Activated T-cell treated with anti-CD3 and anti-CD28 coated beads, Interleukin-2, amount 50 U/mL, for 4 hours (primary cell): ENCODE measurements at regions not wholly inside any gene's neighbourhood (a gene's known extent, or its start where the extent isn't known, plus 50 kb on each side); places are given as distances from the start of the nearest gene placed in this dataset.

Experiments
- ATAC-seq, 2 donors: fragments of 200-7000 bp; cut with Tn5 transposase; one replicate each; pipeline ENCODE4 v1.10.0; 2021
- DNase-seq: peaks from one replicate; pipeline ENCODE4 v3.0.0-alpha.2; 2020
- H3K27me3 Mint-ChIP-seq: one replicate; pipeline ENCODE4 v1.8.0; 2021; ENCODE audit warnings: low read depth, mixed read lengths
- H3K36me3 Mint-ChIP-seq: one replicate; pipeline ENCODE4 v1.8.0; 2022; ENCODE audit warnings: mixed read lengths; ENCODE audit not compliant: insufficient read depth
- H3K4me1 Mint-ChIP-seq: one replicate; pipeline ENCODE4 v1.8.0; 2021; ENCODE audit warnings: low read depth, mixed read lengths
- H3K4me3 Mint-ChIP-seq: one replicate; pipeline ENCODE4 v1.8.0; 2021; ENCODE audit warnings: mild to moderate bottlenecking, moderate library complexity, mixed read lengths
- H3K9me3 Mint-ChIP-seq: one replicate; pipeline ENCODE4 v1.8.0; 2021; ENCODE audit warnings: mixed read lengths

DNA sequence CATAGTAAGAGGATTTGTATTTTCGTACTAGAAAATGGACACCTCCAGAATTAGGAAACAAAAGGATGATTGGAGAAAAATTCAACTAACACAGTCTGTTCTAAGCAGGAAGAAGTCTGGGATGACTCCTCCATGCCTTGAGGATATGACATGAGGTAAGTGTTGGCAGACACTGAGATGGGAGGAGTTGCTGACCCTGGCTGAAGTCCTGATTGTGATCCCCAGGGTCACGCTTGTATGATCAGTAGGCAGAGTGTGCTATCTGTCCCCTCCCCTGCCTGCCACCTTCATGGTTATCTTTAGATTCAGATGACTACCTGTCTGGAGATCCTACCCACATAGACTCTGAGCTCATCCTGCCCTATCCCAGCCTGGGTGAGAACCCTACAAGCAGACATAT, 249.1 kb downstream of the C1orf94 start:
- H3K27me3 Mint-ChIP-seq, result peaks cover 10% of the 10 kb centered on the region
- no peak for ATAC-seq
- H3K4me3 Mint-ChIP-seq, result no peak overlapping the region
- H3K36me3 Mint-ChIP-seq, result no peaks in the 10 kb centered on the region
- no peaks in the 10 kb centered on the region for H3K9me3 Mint-ChIP-seq
- DNase-seq, result no peak
- H3K4me1 Mint-ChIP-seq, result no peaks in the 10 kb centered on the region

- Mint-ChIP-seq H3K4me3 (no peak overlapping the region), H3K27me3 (peaks cover 9% of the 10 kb centered on the region), H3K4me1 (no peaks in the 10 kb centered on the region), H3K36me3 (no peaks in the 10 kb centered on the region), H3K9me3 (no peaks in the 10 kb centered on the region)
- DNase-seq, result no peak
- no peak for ATAC-seq
Measured at GRCh38 chr1:34426325-34426896, 249.7 kb downstream of the C1orf94 start.

DNA sequence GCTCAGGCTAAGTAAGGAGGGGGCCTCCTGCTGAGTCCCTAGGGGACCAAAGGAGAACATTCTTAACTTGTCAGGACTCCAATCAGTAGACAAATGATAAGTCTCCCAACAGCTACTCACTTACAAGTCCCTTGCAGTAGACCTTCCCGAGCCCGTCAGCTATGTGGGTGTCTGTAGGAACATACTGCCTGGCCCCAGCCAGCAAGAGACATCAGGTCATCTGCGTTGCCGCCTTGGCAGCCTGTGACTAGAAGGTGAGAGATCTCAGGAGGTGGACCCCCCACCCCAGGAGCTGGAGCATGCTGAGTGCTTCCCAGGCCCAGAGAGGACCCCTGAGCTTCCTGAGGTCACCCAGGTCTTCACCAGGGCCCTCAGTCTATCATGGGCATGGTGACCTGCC, 250.5 kb downstream of the C1orf94 start:
- no peaks in the 10 kb centered on the region for H3K36me3 Mint-ChIP-seq
- ATAC-seq (no peak), DNase-seq (no peak)
- H3K9me3 Mint-ChIP-seq, result no peaks in the 10 kb centered on the region
- H3K27me3 Mint-ChIP-seq, result peaks cover 7% of the 10 kb centered on the region
- no peaks in the 10 kb centered on the region for H3K4me1 Mint-ChIP-seq
- no peak overlapping the region for H3K4me3 Mint-ChIP-seq

DNA sequence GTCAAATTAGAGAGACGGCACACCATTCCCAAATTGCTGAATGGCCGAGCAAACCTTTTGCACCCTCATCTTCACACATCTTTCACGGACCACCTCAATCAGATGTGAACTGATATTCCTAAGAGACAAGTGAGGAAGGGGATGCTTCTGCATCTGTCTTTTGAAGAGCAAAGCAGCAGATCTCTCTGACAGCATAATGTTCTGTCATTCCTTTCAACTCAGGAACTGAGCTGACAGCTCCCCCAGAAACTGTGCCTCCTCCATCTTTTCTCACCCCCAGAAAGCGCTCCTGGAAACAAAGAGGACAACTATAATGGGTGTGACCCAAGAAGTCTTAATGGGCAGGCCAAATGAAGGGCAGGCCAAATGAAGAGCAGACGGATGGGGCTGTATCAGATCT, 256.4 kb downstream of the C1orf94 start:
- DNase-seq, result no peak
- H3K4me1 Mint-ChIP-seq, result no peaks in the 10 kb centered on the region
- no peaks in the 10 kb centered on the region for H3K9me3 Mint-ChIP-seq
- no peak for ATAC-seq
- H3K27me3 Mint-ChIP-seq, result peaks cover 2% of the 10 kb centered on the region
- H3K4me3 Mint-ChIP-seq, result no peak overlapping the region
- H3K36me3 Mint-ChIP-seq, result no peaks in the 10 kb centered on the region

- H3K4me3 Mint-ChIP-seq, result no peak overlapping the region
Measured at GRCh38 chr1:34436836-34437235, 260.1 kb downstream of the C1orf94 start.

GRCh38 chr1:34441259-34442069, 264.8 kb downstream of the C1orf94 start:
- Mint-ChIP-seq H3K27me3 (peaks cover 12% of the 10 kb centered on the region), H3K4me3 (no peak overlapping the region), H3K36me3 (no peaks in the 10 kb centered on the region), H3K9me3 (no peaks in the 10 kb centered on the region), H3K4me1 (no peaks in the 10 kb centered on the region)
- ATAC-seq, result no peak
- DNase-seq, result no peak

More at GRCh38 chr1:34436836-34437235, 260.1 kb downstream of the C1orf94 start:
- H3K9me3 Mint-ChIP-seq, result no peaks in the 10 kb centered on the region
- DNase-seq (no peak), ATAC-seq (no peak)
- H3K27me3 Mint-ChIP-seq, result peaks cover 4% of the 10 kb centered on the region
- H3K36me3 Mint-ChIP-seq, result no peaks in the 10 kb centered on the region
- no peaks in the 10 kb centered on the region for H3K4me1 Mint-ChIP-seq

- Mint-ChIP-seq H3K27me3 (peaks cover 17% of the 10 kb centered on the region), H3K9me3 (no peaks in the 10 kb centered on the region), H3K4me3 (no peak overlapping the region), H3K4me1 (no peaks in the 10 kb centered on the region), H3K36me3 (no peaks in the 10 kb centered on the region)
- ATAC-seq (no peak), DNase-seq (no peak)
Measured at GRCh38 chr1:34444516-34444915, 267.8 kb downstream of the C1orf94 start.

- Mint-ChIP-seq H3K27me3 (peaks cover 10% of the 10 kb centered on the region), H3K4me1 (no peaks in the 10 kb centered on the region), H3K9me3 (no peaks in the 10 kb centered on the region), H3K4me3 (no peak overlapping the region), H3K36me3 (no peaks in the 10 kb centered on the region)
- DNase-seq (no peak), ATAC-seq (no peak)
Measured at GRCh38 chr1:34450325-34450724, 273.6 kb downstream of the C1orf94 start.

- ATAC-seq (no peak), DNase-seq (no peak)
- H3K4me3 Mint-ChIP-seq, result no peak overlapping the region
- H3K9me3 Mint-ChIP-seq, result no peaks in the 10 kb centered on the region
- peaks cover 6% of the 10 kb centered on the region for H3K27me3 Mint-ChIP-seq
- no peaks in the 10 kb centered on the region for H3K4me1 Mint-ChIP-seq
- H3K36me3 Mint-ChIP-seq, result no peaks in the 10 kb centered on the region
Measured at GRCh38 chr1:34452451-34452850, 275.7 kb downstream of the C1orf94 start.

DNA sequence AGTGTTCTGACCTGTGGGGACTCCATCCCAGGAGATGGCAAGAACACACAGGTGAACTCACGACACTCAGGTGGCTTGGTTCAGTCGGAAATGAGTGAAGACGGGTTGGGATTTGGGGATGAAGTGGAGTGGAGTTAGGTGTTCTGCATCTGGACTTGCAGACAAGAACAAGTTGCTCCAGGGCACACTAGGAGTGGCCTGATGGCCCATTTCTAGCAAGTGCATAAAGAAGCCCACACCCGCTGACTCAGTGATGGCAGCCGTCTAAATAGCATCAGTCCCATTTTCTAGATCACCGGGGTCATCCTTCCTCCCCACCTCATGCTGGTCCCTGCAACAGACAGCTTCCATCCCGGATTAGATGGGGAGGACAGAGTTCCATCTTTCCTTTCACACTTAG, 278.4 kb downstream of the C1orf94 start:
- no peaks in the 10 kb centered on the region for H3K9me3 Mint-ChIP-seq
- DNase-seq (no peak), ATAC-seq (no peak)
- H3K4me1 Mint-ChIP-seq, result no peaks in the 10 kb centered on the region
- no peaks in the 10 kb centered on the region for H3K36me3 Mint-ChIP-seq
- no peak overlapping the region for H3K4me3 Mint-ChIP-seq
- H3K27me3 Mint-ChIP-seq, result peaks cover 2% of the 10 kb centered on the region

GRCh38 chr1:34460193-34460592, 283.5 kb downstream of the C1orf94 start:
- peak; percentile 21 for DNase-seq
- no peaks in the 10 kb centered on the region for H3K36me3 Mint-ChIP-seq
- H3K9me3 Mint-ChIP-seq, result no peaks in the 10 kb centered on the region
- no peaks in the 10 kb centered on the region for H3K4me1 Mint-ChIP-seq
- H3K4me3 Mint-ChIP-seq, result no peak overlapping the region
- no peak for ATAC-seq
- peaks cover 5% of the 10 kb centered on the region for H3K27me3 Mint-ChIP-seq

GRCh38 chr1:34470401-34470800, 284.4 kb upstream of the GJB5 start:
- no peaks in the 10 kb centered on the region for H3K4me1 Mint-ChIP-seq
- H3K36me3 Mint-ChIP-seq, result no peaks in the 10 kb centered on the region
- DNase-seq (no peak), ATAC-seq (no peak)
- H3K9me3 Mint-ChIP-seq, result no peaks in the 10 kb centered on the region
- peaks cover 9% of the 10 kb centered on the region for H3K27me3 Mint-ChIP-seq
- H3K4me3 Mint-ChIP-seq, result no peak overlapping the region

GRCh38 chr1:34474566-34474965, 280.3 kb upstream of the GJB5 start:
- ATAC-seq, result no peak
- no peak for DNase-seq
- H3K4me1 Mint-ChIP-seq, result no peaks in the 10 kb centered on the region
- H3K36me3 Mint-ChIP-seq, result no peaks in the 10 kb centered on the region
- H3K4me3 Mint-ChIP-seq, result no peak overlapping the region
- no peaks in the 10 kb centered on the region for H3K9me3 Mint-ChIP-seq
- peaks cover 29% of the 10 kb centered on the region for H3K27me3 Mint-ChIP-seq

DNA sequence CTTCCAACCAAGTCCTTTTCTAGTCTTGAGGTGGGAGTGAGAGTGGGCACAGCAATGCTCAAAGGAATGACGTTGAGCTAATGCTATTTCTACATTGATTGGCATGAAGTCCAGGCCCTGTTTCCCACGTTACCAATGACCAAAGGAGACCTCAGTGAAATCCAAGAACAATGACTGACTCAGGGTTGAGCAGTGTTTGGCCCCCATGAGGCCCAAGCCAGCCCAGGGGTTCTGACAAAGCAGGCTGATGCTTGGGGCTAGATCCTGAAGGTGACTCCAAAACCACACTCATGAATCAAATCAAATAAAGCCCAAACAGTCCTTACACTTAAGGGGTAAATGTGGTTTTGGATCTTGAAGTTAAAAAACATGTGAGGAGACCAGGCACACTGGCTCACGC, 278.5 kb upstream of the GJB5 start:
- Mint-ChIP-seq H3K9me3 (no peaks in the 10 kb centered on the region), H3K36me3 (no peaks in the 10 kb centered on the region), H3K27me3 (peaks cover 40% of the 10 kb centered on the region), H3K4me1 (no peaks in the 10 kb centered on the region), H3K4me3 (no peak overlapping the region)
- ATAC-seq, result no peak
- DNase-seq, result no peak

DNA sequence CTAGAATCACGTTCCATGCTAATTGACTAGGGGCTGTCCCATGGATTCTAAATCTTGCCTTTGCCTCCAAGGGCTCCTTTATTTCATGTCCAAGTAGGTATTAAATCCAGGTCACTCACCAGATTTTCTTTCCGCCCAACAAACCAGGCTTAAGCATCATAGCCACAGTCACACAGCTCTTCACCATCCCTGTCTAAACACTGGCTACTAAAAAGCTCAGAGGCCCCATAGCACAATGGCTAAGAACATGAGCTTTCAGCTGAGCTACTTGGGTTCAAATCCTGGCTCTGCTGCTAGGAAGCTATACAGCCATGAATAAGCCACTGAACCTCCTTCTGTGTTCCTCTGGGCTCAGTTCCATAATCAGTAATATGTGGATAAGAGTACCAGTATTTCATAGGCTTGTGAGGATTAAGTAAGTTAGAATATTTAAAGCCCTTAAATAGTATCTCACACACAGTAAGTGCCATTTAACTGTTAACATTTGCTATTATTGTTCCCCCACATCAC, 277.2 kb upstream of the GJB5 start:
- peaks cover 39% of the 10 kb centered on the region for H3K27me3 Mint-ChIP-seq
- H3K9me3 Mint-ChIP-seq, result no peaks in the 10 kb centered on the region
- ATAC-seq, result no peak
- no peaks in the 10 kb centered on the region for H3K36me3 Mint-ChIP-seq
- no peak overlapping the region for H3K4me3 Mint-ChIP-seq
- H3K4me1 Mint-ChIP-seq, result no peaks in the 10 kb centered on the region
- no peak for DNase-seq
